ENCODE measurements at regions not wholly inside any gene's neighbourhood (a gene's known extent, or its start where the extent isn't known, plus 50 kb on each side); places are given as distances from the start of the nearest gene placed in this dataset.

DNA sequence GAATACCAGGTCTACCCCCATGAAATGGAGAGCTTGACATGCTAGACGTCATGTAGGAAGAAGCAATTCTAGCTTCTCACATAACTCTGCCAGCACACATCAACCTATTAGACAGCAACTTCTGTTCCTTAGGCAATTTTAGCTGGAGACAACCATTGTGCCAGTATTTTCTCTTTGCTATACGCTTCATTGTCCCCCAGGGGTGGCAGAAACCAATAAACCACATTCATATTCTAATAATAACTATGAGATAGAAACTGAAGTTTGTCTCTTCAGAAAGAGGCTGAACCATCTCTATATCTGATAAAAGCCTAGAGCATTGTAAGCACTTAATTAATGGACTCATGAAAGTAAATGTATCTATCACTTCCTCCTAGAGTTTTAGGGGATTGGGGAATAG, 278.6 kb downstream of the FOXG1 start:
- in situ Hi-C loops (cut with MboI; ENCODE audit: low sequenced_read_pairs) (no loop called here), intact Hi-C loops (cut with micrococcal nuclease) (no loop called here), dilution Hi-C loops (cut with HindIII; ENCODE audit: low sequenced_read_pairs, unreplicated experiment) (no loop called here)
- Histone ChIP-seq H2AK5ac (ENCODE audit: low read depth, low read length) (no peak overlapping the region), H3K56ac (ENCODE audit: extremely low read depth, insufficient read depth, low read length) (no peak overlapping the region), H3K9ac (ENCODE audit: low read depth, low read length) (no peak overlapping the region), H3K9me1 (ENCODE audit: insufficient read depth, low read length) (no peaks in the 10 kb centered on the region), H2AK9ac (replicated peaks; ENCODE audit: low read depth, low read length, poor library complexity) (no peak overlapping the region), H2BK20ac (ENCODE audit: low read depth, low read length) (no peak overlapping the region), H2AFZ (replicated peaks; ENCODE audit: low read length, poor library complexity) (no peak overlapping the region), H4K20me1 (ENCODE audit: insufficient read depth, low read length) (no peaks in the 10 kb centered on the region), H3K27ac (ENCODE audit: insufficient read depth, low read length) (no peak overlapping the region), H4K91ac (ENCODE audit: insufficient read depth, low read depth, low read length) (no peak overlapping the region), H4K8ac (ENCODE audit: low read depth in 2 of 2, low read length in 2 of 2) (no peak overlapping the region), H3K4ac (ENCODE audit: low read depth, low read length) (no peak overlapping the region), H3K4me1 (ENCODE audit: control insufficient read depth, insufficient read depth, low read length) (no peaks in the 10 kb centered on the region), H3K14ac (replicated peaks; ENCODE audit: low read depth, low read length) (no peak overlapping the region), H3K79me1 (ENCODE audit: low read depth in 1 of 2, low read length in 2 of 2) (no peaks in the 10 kb centered on the region), H3K4me3 (ENCODE audit: insufficient read depth, low read depth, low read length) (no peak overlapping the region), H3K36me3 (ENCODE audit: control insufficient read depth, insufficient read depth, low read length) (no peaks in the 10 kb centered on the region), H2BK120ac (ENCODE audit: low read depth, low read length) (no peak overlapping the region), H3K23ac (ENCODE audit: low read depth, low read length) (no peak overlapping the region), H2BK5ac (ENCODE audit: low read depth, low read length, poor library complexity, severe bottlenecking) (no peak overlapping the region), H3K4me2 (ENCODE audit: low read depth, low read length) (no peak overlapping the region), H3K27me3 (ENCODE audit: control insufficient read depth, insufficient read depth, low read length) (no peaks in the 10 kb centered on the region), H2BK15ac (ENCODE audit: low read depth, low read length) (no peak overlapping the region), H4K5ac (ENCODE audit: low read depth, low read length) (no peak overlapping the region), H3K18ac (ENCODE audit: low read depth, low read length) (no peak overlapping the region), H3K9me3 (ENCODE audit: control insufficient read depth, insufficient read depth, low read length) (no peaks in the 10 kb centered on the region)
- BruUV-seq (replicated peaks), result no TSS peak
- ATAC-seq (ENCODE audit: low read depth) (no peak), DNase-seq (no peak)
- ChIA-PET CTCF (no interaction called here), POLR2A (ENCODE audit: unreplicated experiment) (no interaction called here)
- WGBS, 2 experiments (ENCODE audit: extremely low coverage in 2 of 2, insufficient read length in 1 of 2), result no CpG with 5 or more reads among the region's 2 CpGs
- TF ChIP-seq RAD21 (IDR thresholded peaks at IDR 0.05; ENCODE audit: low read length), result no peak
- no peak for TF ChIP-seq SMC3 (IDR thresholded peaks at IDR 0.05; ENCODE audit: low read depth, low read length)
- TF ChIP-seq, protein P1, sequence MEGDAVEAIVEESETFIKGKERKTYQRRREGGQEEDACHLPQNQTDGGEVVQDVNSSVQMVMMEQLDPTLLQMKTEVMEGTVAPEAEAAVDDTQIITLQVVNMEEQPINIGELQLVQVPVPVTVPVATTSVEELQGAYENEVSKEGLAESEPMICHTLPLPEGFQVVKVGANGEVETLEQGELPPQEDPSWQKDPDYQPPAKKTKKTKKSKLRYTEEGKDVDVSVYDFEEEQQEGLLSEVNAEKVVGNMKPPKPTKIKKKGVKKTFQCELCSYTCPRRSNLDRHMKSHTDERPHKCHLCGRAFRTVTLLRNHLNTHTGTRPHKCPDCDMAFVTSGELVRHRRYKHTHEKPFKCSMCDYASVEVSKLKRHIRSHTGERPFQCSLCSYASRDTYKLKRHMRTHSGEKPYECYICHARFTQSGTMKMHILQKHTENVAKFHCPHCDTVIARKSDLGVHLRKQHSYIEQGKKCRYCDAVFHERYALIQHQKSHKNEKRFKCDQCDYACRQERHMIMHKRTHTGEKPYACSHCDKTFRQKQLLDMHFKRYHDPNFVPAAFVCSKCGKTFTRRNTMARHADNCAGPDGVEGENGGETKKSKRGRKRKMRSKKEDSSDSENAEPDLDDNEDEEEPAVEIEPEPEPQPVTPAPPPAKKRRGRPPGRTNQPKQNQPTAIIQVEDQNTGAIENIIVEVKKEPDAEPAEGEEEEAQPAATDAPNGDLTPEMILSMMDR (conservative IDR thresholded peaks at IDR 0.05; ENCODE audit: low read depth, low read length), result no peak
- TF ChIP-seq USF2 (IDR thresholded peaks at IDR 0.05; ENCODE audit: low read depth, low read length), result no peak
- TF ChIP-seq MXI1 (IDR thresholded peaks at IDR 0.05; ENCODE audit: borderline replicate concordance, low read depth, low read length), result no peak
- no peak for TF ChIP-seq NFE2L2 (IDR thresholded peaks at IDR 0.05; ENCODE audit: low read depth, low read length)
- no peak for TF ChIP-seq FOS (IDR thresholded peaks at IDR 0.05; ENCODE audit: low read depth, low read length)
- no peak for TF ChIP-seq CHD1 (IDR thresholded peaks at IDR 0.05; ENCODE audit: low read depth, low read length)
- TF ChIP-seq RCOR1 (IDR thresholded peaks at IDR 0.05; ENCODE audit: insufficient replicate concordance, low read length), result no peak
- TF ChIP-seq CEBPB (IDR thresholded peaks at IDR 0.05; ENCODE audit: low read depth, low read length), result no peak
- no peak for TF ChIP-seq POLR2A (IDR thresholded peaks at IDR 0.05; ENCODE audit: low read depth, low read length)
- no peak for TF ChIP-seq BHLHE40 (IDR thresholded peaks at IDR 0.05; ENCODE audit: low read depth, low read length)
- TF ChIP-seq RFX5 (IDR thresholded peaks at IDR 0.05; ENCODE audit: low read depth, low read length), result no peak
- TF ChIP-seq, protein P2, sequence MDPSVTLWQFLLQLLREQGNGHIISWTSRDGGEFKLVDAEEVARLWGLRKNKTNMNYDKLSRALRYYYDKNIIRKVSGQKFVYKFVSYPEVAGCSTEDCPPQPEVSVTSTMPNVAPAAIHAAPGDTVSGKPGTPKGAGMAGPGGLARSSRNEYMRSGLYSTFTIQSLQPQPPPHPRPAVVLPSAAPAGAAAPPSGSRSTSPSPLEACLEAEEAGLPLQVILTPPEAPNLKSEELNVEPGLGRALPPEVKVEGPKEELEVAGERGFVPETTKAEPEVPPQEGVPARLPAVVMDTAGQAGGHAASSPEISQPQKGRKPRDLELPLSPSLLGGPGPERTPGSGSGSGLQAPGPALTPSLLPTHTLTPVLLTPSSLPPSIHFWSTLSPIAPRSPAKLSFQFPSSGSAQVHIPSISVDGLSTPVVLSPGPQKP (IDR thresholded peaks at IDR 0.05; ENCODE audit: borderline replicate concordance, low read depth, low read length), result no peak
- TF ChIP-seq MAZ (IDR thresholded peaks at IDR 0.05; ENCODE audit: borderline replicate concordance, low read depth, low read length), result no peak
- no peak for TF ChIP-seq MAFK (IDR thresholded peaks at IDR 0.05; ENCODE audit: low read depth, low read length)

Data from IMR-90 (cell line).